A549 (cell line): ENCODE measurements at regions not wholly inside any gene's neighbourhood (a gene's known extent, or its start where the extent isn't known, plus 50 kb on each side); places are given as distances from the start of the nearest gene placed in this dataset.

Experiments
- ATAC-seq, 2 experiments: fragments of 200-7000 bp in 1 of 2; fragments of >200 bp in 1 of 2; cut with Nextera tagmentation in 1 of 2; cut with Tn5 transposase in 1 of 2; 3 replicates each; pipeline versions ENCODE4 v1.8.0 to v1.9.1; 2018 to 2020; ENCODE audit warnings: mild to moderate bottlenecking in 1 of 2, moderate library complexity in 1 of 2
- CTCF ChIA-PET: fragments of 300-600 bp; sonication (Branson Sonifier 250); formaldehyde crosslinking; extraction: SDS; loops from one replicate; lab custom pipeline; 2021; ENCODE audit warnings: antibody characterized with exemption, inconsistent platforms; lab: Yijun Ruan, JAX
- POLR2A ChIA-PET: fragments of 350-600 bp; formaldehyde crosslinking; extraction: SDS; loops from one replicate; lab custom pipeline; 2021; ENCODE audit warnings: antibody characterized with exemption, inconsistent platforms; lab: Yijun Ruan, JAX
- DNase-seq, 2 experiments: peaks; one replicate each; pipeline versions ENCODE4 v3.0.0 to v3.0.0-alpha.2; 2011 to 2016; ENCODE audit warnings: low read depth in 1 of 2, low spot score in 1 of 2
- FAIRE-seq: peaks from 2 replicates; lab custom pipeline; 2011; peaks lifted over from hg19 to GRCh38; lab: Jason Lieb, UNC
- H3K27ac ChIP-seq, 2 experiments: fragments of >200 bp; sonication (Bioruptor Twin); formaldehyde crosslinking; 3 replicates each; pipeline ENCODE4 v1.5.1; 2016 to 2017
- H3K4me1 ChIP-seq: fragments of >200 bp; sonication (Bioruptor Twin); formaldehyde crosslinking; 3 replicates; pipeline ENCODE4 v1.6.1; 2016
- H3K4me2 ChIP-seq: fragments of >200 bp; sonication (Bioruptor Twin); formaldehyde crosslinking; 3 replicates; pipeline ENCODE4 v1.6.1; 2016
- H3K4me3 ChIP-seq: fragments of >200 bp; sonication (Bioruptor Twin); formaldehyde crosslinking; 3 replicates; pipeline ENCODE4 v1.5.1; 2016
- H3K9me3 ChIP-seq: fragments of >200 bp; sonication (Bioruptor Twin); formaldehyde crosslinking; 3 replicates; pipeline ENCODE4 v1.6.1; 2016
- BHLHE40 ChIP-seq: IDR thresholded peaks from 2 replicates; pipeline ENCODE4 v1.6.1; 2012; ENCODE audit warnings: low read depth, low read length, inconsistent platforms
- CBX2 ChIP-seq: fragments of 200-600 bp; sonication (generic); IDR thresholded peaks from 2 replicates; pipeline ENCODE4 v1.6.1; 2016; ENCODE audit warnings: low read depth, mild to moderate bottlenecking, borderline replicate concordance
- CHD2 ChIP-seq: fragments of 150-350 bp; IDR thresholded peaks from 2 replicates; pipeline ENCODE4 v1.6.1; 2014; ENCODE audit warnings: low read length; ENCODE audit not compliant: partially characterized antibody
- EHMT2 ChIP-seq: fragments of 200-600 bp; sonication (generic); IDR thresholded peaks from 2 replicates; pipeline ENCODE4 v1.6.1; 2016; ENCODE audit warnings: antibody characterized with exemption, low read depth, mild to moderate bottlenecking, moderate library complexity
- EP300 ChIP-seq, 2 experiments: fragments of >200 bp; sonication (Bioruptor Twin); formaldehyde crosslinking; IDR thresholded peaks; 2 replicates in 1 of 2; 3 replicates in 1 of 2; pipeline ENCODE4 v1.6.1; 2016 to 2017
- ESRRA ChIP-seq: fragments of 150-350 bp; IDR thresholded peaks from 2 replicates; pipeline ENCODE4 v1.6.1; 2014; ENCODE audit warnings: mild to moderate bottlenecking, low read length, borderline replicate concordance
- FOXS1 ChIP-seq: fragments of 250-450 bp; sonication (Bioruptor Pico); IDR thresholded peaks from 2 replicates; pipeline ENCODE4 v1.5.0; 2020; ENCODE audit warnings: mild to moderate bottlenecking, moderate library complexity
- HDAC2 ChIP-seq: fragments of 200-600 bp; sonication (generic); IDR thresholded peaks from 2 replicates; pipeline ENCODE4 v1.6.1; 2016
- HMGXB4 ChIP-seq: fragments of 250-450 bp; sonication (Bioruptor Pico); IDR thresholded peaks from 2 replicates; pipeline ENCODE4 v1.5.0; 2021; ENCODE audit warnings: mild to moderate bottlenecking, moderate library complexity, borderline replicate concordance
- HOXB5 ChIP-seq: fragments of 250-450 bp; sonication (Bioruptor Pico); IDR thresholded peaks from 2 replicates; pipeline ENCODE4 v1.5.0; 2020; ENCODE audit warnings: mild to moderate bottlenecking, moderate library complexity
- JUN ChIP-seq, 2 experiments: fragments of >200 bp; sonication (Bioruptor Twin); formaldehyde crosslinking; IDR thresholded peaks; 2 replicates in 1 of 2; 3 replicates in 1 of 2; pipeline ENCODE4 v1.6.1; 2016 to 2017
- JUNB ChIP-seq: fragments of >200 bp; sonication (Bioruptor Twin); formaldehyde crosslinking; IDR thresholded peaks from 2 replicates; pipeline ENCODE4 v1.6.1; 2016
- MYC ChIP-seq: IDR thresholded peaks from 2 replicates; pipeline ENCODE4 v1.6.1; 2012; ENCODE audit warnings: mild to moderate bottlenecking, inconsistent platforms, low read length, improper control_type of control experiment, borderline replicate concordance
- NPAS2 ChIP-seq: fragments of 250-450 bp; sonication (Bioruptor Pico); IDR thresholded peaks from 2 replicates; pipeline ENCODE4 v1.8.0; 2022; ENCODE audit warnings: mild to moderate bottlenecking, moderate library complexity, borderline replicate concordance
- PHF8 ChIP-seq: fragments of 200-600 bp; sonication (generic); IDR thresholded peaks from 2 replicates; pipeline ENCODE4 v1.6.1; 2016; ENCODE audit warnings: low read depth, mild to moderate bottlenecking, antibody characterized with exemption, moderate library complexity, borderline replicate concordance
- POLR2A ChIP-seq: IDR thresholded peaks from 2 replicates; pipeline ENCODE4 v1.6.1; 2012; ENCODE audit warnings: mild to moderate bottlenecking, low read length
- POLR2AphosphoS2 ChIP-seq: conservative IDR thresholded peaks from 2 replicates; pipeline ENCODE4 v1.6.1; 2012; ENCODE audit warnings: low read length, improper control_type of control experiment, inconsistent platforms
- RCOR1 ChIP-seq: fragments of 150-350 bp; IDR thresholded peaks from 2 replicates; pipeline ENCODE4 v1.6.1; 2014; ENCODE audit warnings: antibody characterized with exemption, low read length, low read depth
- SMC3 ChIP-seq: fragments of >200 bp; sonication (Bioruptor Twin); formaldehyde crosslinking; IDR thresholded peaks from 3 replicates; pipeline ENCODE4 v1.6.1; 2018; ENCODE audit warnings: inconsistent platforms
- TFCP2L1 ChIP-seq: fragments of 250-450 bp; sonication (Bioruptor Pico); IDR thresholded peaks from 2 replicates; pipeline ENCODE4 v1.5.0; 2021; ENCODE audit warnings: mild to moderate bottlenecking
- USF2 ChIP-seq: fragments of 450-650 bp; IDR thresholded peaks from 2 replicates; pipeline ENCODE4 v1.6.1; 2014; ENCODE audit warnings: antibody characterized with exemption
- ZNF302 ChIP-seq: fragments of 250-450 bp; sonication (Bioruptor Pico); IDR thresholded peaks from 2 replicates; pipeline ENCODE4 v1.9.0; 2021; ENCODE audit warnings: inconsistent platforms, mild to moderate bottlenecking, moderate library complexity
- ZSCAN20 ChIP-seq: fragments of 250-450 bp; sonication (Bioruptor Pico); IDR thresholded peaks from 2 replicates; pipeline ENCODE4 v1.8.0; 2022; ENCODE audit warnings: mild to moderate bottlenecking, moderate library complexity
- WGBS: methylation state at CpG from one replicate; pipeline ENCODE4 v1.1.6; 2017; ENCODE audit errors: missing lambda C conversion rate; 5-methylcytosine and 5-hydroxymethylcytosine counted together

GRCh38 chr10:3858051-3858845 is 73.2 kb upstream of the KLF6 start (continued):
- no peak for TF ChIP-seq USF2

GRCh38 chr10:3857318-3857717 is 72.3 kb upstream of the KLF6 start:
- CTCF ChIA-PET, result no interaction called here
- Histone ChIP-seq H3K27ac (peak overlapping the region; percentile 32 to 63; a peak in 4 of 6 replicates), H3K4me1 (peaks cover 27% of the 10 kb centered on the region), H3K9me3 (no peaks in the 10 kb centered on the region), H3K4me2 (no peak overlapping the region), H3K4me3 (no peak overlapping the region)
- no peak for FAIRE-seq
- no peak for DNase-seq
- POLR2A ChIA-PET, result no interaction called here
- 90% methylated on average over 8 of the region's 8 CpGs for WGBS
- ATAC-seq, result no peak
- TF ChIP-seq HDAC2 (no peak), JUN (IDR thresholded peaks at IDR 0.05) (no peak), NPAS2 (no peak), HOXB5 (CRISPR knock-in tag) (no peak), POLR2AphosphoS2 (no peak), ZSCAN20 (CRISPR knock-in tag) (no peak), EP300 (IDR thresholded peaks at IDR 0.05) (no peak), JUNB (no peak), POLR2A (no peak), CBX2 (no peak), RCOR1 (no peak), ESRRA (no peak), BHLHE40 (no peak), PHF8 (no peak), SMC3 (no peak), CHD2 (no peak), ZNF302 (CRISPR knock-in tag) (no peak), FOXS1 (CRISPR knock-in tag) (no peak)
- TF ChIP-seq, all 56 proteins: peak for 0

GRCh38 chr10:3856593-3856992 is 71.6 kb upstream of the KLF6 start:
- FAIRE-seq, result no peak
- DNase-seq, result no peak
- Histone ChIP-seq H3K4me2 (no peak overlapping the region), H3K4me3 (no peak overlapping the region), H3K4me1 (peaks cover 31% of the 10 kb centered on the region), H3K9me3 (no peaks in the 10 kb centered on the region), H3K27ac (peak overlapping the region; percentile 47 to 94; a peak in 4 of 6 replicates)
- ChIA-PET CTCF (interaction anchor here (0.6 kb wide), 1 partner anchor 40 kb away, joined by 3 read pairs; no protein-coding TSS in a partner anchor), POLR2A (no interaction called here)
- 88% methylated on average over 7 of the region's 7 CpGs for WGBS
- no peak for TF ChIP-seq EHMT2
- TF ChIP-seq TFCP2L1 (CRISPR knock-in tag), result no peak
- no peak for TF ChIP-seq HDAC2
- TF ChIP-seq HMGXB4 (CRISPR knock-in tag), result no peak
- no peak for TF ChIP-seq MYC
- TF ChIP-seq CBX2, result no peak
- TF ChIP-seq SMC3, result no peak
- ATAC-seq, result no peak
